ENCODE measurements at regions not wholly inside any gene's neighbourhood (a gene's known extent, or its start where the extent isn't known, plus 50 kb on each side); places are given as distances from the start of the nearest gene placed in this dataset.

GRCh38 chr7:9600974-9601373, 1167.6 kb downstream of the NXPH1 start:
- TF ChIP-seq CTCF (IDR thresholded peaks at IDR 0.05) (peak; percentile 68), ZFX (IDR thresholded peaks at IDR 0.05; ENCODE audit: borderline replicate concordance) (no peak)
